ENCODE measurements at regions not wholly inside any gene's neighbourhood (a gene's known extent, or its start where the extent isn't known, plus 50 kb on each side); places are given as distances from the start of the nearest gene placed in this dataset.

DNA sequence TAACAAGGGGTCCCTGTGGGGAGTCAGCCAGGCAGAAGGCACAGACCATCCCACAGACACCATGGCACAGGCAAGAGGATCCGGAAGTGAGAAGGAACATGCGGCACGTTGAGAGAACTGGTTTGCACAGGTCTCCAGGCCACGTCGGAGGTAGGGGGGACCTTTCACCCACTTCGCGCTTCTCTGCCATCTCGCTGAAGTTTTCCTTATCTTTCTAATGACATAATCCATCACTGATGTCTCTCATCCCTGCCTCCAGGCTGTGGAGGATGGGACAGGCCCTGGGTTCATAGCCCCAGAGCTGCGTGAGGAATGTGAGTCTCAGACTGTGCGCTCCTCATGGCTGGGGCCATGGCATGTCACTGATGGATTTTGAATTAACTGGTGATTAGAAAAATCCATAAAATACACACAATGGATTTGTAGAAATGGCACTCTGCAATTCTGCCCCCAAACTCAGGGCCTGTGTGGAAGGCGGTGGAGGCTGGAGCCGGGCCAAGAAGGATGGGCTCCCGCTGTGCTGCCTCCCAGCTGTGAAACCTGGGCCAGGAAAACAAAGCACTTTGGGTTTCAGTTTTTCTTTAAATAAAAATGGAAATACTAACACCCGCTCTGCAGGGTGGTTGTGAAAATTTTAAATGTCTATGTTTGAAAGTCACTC, 113.3 kb upstream of the ALKAL2 start:
- dilution Hi-C loops (cut with MboI; ENCODE audit: extremely low pct_ligation_motif_present, low sequenced_read_pairs) (no loop called here), intact Hi-C loops (cut with micrococcal nuclease) (no loop called here)
- no peaks in the 10 kb centered on the region for H3K9me1 ChIP-seq (replicated peaks; ENCODE audit: control insufficient read depth, extremely low read depth, insufficient read depth, low read length)
- H3K9ac ChIP-seq (replicated peaks; ENCODE audit: extremely low read depth, insufficient read depth, low read length): no peak overlapping the region
- H3K79me2 ChIP-seq (ENCODE audit: control insufficient read depth, insufficient read depth, low read length): no peaks in the 10 kb centered on the region
- H4K20me1 ChIP-seq (replicated peaks; ENCODE audit: control insufficient read depth, extremely low read depth, insufficient read depth, low read length): no peaks in the 10 kb centered on the region
- no peak overlapping the region for H3K4me3 ChIP-seq (replicated peaks in 1 of 3; ENCODE audit: insufficient read depth in 1 of 3, low read depth in 1 of 3, low read length in 3 of 3)
- H3K27ac ChIP-seq (ENCODE audit: insufficient read depth, low read depth, low read length): no peak overlapping the region
- CTCF ChIA-PET: no interaction called here
- H3K36me3 ChIP-seq (ENCODE audit: control insufficient read depth in 2 of 2, extremely low read depth in 1 of 2, insufficient read depth in 2 of 2, low read length in 2 of 2): no peaks in the 10 kb centered on the region
- DNase-seq (ENCODE audit: low read depth, low spot score): no peak
- no peak overlapping the region for H3K4me2 ChIP-seq (ENCODE audit: insufficient read depth, low read length)
- FAIRE-seq: no peak
- H3K9me3 ChIP-seq (replicated peaks; ENCODE audit: control insufficient read depth, insufficient read depth, low read length): peaks cover 2% of the 10 kb centered on the region
- POLR2A ChIA-PET: no interaction called here
- TF ChIP-seq, protein P1, sequence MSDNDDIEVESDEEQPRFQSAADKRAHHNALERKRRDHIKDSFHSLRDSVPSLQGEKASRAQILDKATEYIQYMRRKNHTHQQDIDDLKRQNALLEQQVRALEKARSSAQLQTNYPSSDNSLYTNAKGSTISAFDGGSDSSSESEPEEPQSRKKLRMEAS (IDR thresholded peaks at IDR 0.05; ENCODE audit: insufficient read depth, insufficient read length): no peak
- TF ChIP-seq POLR2A (IDR thresholded peaks at IDR 0.05; ENCODE audit: low read depth, low read length): no peak
- TF ChIP-seq FOS (IDR thresholded peaks at IDR 0.05; ENCODE audit: borderline replicate concordance, insufficient read depth, low read length): no peak
- no peak for TF ChIP-seq GATA2 (IDR thresholded peaks at IDR 0.05; ENCODE audit: insufficient read depth, insufficient read length, low read depth, low read length)
- no peak for TF ChIP-seq POLR2AphosphoS5 (IDR thresholded peaks at IDR 0.05; ENCODE audit: insufficient read depth, low read depth, low read length)
- no peak for TF ChIP-seq JUN (IDR thresholded peaks at IDR 0.05; ENCODE audit: borderline replicate concordance, insufficient read depth, insufficient read length, low read depth)
- no peak for TF ChIP-seq MYC (IDR thresholded peaks at IDR 0.05; ENCODE audit: low read depth, low read length)
- TF ChIP-seq EZH2 (IDR thresholded peaks at IDR 0.05; ENCODE audit: borderline replicate concordance, low read depth, low read length, severe bottlenecking): no peak
- TF ChIP-seq, protein P2, sequence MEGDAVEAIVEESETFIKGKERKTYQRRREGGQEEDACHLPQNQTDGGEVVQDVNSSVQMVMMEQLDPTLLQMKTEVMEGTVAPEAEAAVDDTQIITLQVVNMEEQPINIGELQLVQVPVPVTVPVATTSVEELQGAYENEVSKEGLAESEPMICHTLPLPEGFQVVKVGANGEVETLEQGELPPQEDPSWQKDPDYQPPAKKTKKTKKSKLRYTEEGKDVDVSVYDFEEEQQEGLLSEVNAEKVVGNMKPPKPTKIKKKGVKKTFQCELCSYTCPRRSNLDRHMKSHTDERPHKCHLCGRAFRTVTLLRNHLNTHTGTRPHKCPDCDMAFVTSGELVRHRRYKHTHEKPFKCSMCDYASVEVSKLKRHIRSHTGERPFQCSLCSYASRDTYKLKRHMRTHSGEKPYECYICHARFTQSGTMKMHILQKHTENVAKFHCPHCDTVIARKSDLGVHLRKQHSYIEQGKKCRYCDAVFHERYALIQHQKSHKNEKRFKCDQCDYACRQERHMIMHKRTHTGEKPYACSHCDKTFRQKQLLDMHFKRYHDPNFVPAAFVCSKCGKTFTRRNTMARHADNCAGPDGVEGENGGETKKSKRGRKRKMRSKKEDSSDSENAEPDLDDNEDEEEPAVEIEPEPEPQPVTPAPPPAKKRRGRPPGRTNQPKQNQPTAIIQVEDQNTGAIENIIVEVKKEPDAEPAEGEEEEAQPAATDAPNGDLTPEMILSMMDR (IDR thresholded peaks at IDR 0.05; ENCODE audit: extremely low read depth in 1 of 2, insufficient read depth in 1 of 2, low read depth in 1 of 2, low read length in 2 of 2): no peak
- BruUV-seq (replicated peaks): no TSS peak
- no peak overlapping the region for H2AFZ ChIP-seq (ENCODE audit: low read depth, low read length)
- no peaks in the 10 kb centered on the region for H3K27me3 ChIP-seq (ENCODE audit: control insufficient read depth in 2 of 2, insufficient read depth in 2 of 2, low read length in 2 of 2)
- no peaks in the 10 kb centered on the region for H3K4me1 ChIP-seq (ENCODE audit: control insufficient read depth, extremely low read depth, insufficient read depth, low read length)

All from endothelial cell of umbilical vein (primary cell).